IMR-90 (cell line): ENCODE measurements at regions not wholly inside any gene's neighbourhood (a gene's known extent, or its start where the extent isn't known, plus 50 kb on each side); places are given as distances from the start of the nearest gene placed in this dataset.

Source experiments
- ATAC-seq: fragments of 200-7000 bp; cut with Tn5 transposase; 2 replicates; pipeline ENCODE4 v1.9.1; 2020; ENCODE audit warnings: low read depth, mild to moderate bottlenecking, moderate library complexity
- BruUV-seq: library from RNA; stranded (reverse); fragments of 400-500 nt; replicated peaks from 2 replicates; lab custom pipeline; 2021; lab: Mats Ljungman, UMichigan
- CTCF ChIA-PET: fragments of 300-600 bp; formaldehyde crosslinking; extraction: SDS; loops from one replicate; lab custom pipeline; 2021; ENCODE audit warnings: antibody characterized with exemption; lab: Yijun Ruan, JAX
- POLR2A ChIA-PET: fragments of 300-600 bp; sonication (Branson Sonifier 250); formaldehyde crosslinking; loops from one replicate; lab custom pipeline; 2022; ENCODE audit warnings: antibody characterized with exemption; ENCODE audit not compliant: unreplicated experiment; lab: Charles Lee
- DNase-seq: peaks from one replicate; pipeline ENCODE4 v3.0.0; 2013
- H2AFZ ChIP-seq: replicated peaks from 2 replicates; pipeline ENCODE3; 2013; ENCODE audit warnings: low read length, mild to moderate bottlenecking; ENCODE audit not compliant: poor library complexity
- H2AK5ac ChIP-seq: 2 replicates; pipeline ENCODE4 v1.6.1; 2013; ENCODE audit warnings: low read depth, low read length, inconsistent platforms
- H2AK9ac ChIP-seq: replicated peaks from 2 replicates; pipeline ENCODE3; 2013; ENCODE audit warnings: mild to moderate bottlenecking, low read depth, low read length, moderate library complexity; ENCODE audit not compliant: poor library complexity
- H2BK120ac ChIP-seq: 2 replicates; pipeline ENCODE4 v1.6.1; 2013; ENCODE audit warnings: low read depth, low read length, inconsistent platforms
- H2BK15ac ChIP-seq: 3 replicates; pipeline ENCODE4 v1.6.1; 2013; ENCODE audit warnings: low read depth, low read length, inconsistent platforms
- H2BK20ac ChIP-seq: 2 replicates; pipeline ENCODE4 v1.6.1; 2013; ENCODE audit warnings: low read depth, mild to moderate bottlenecking, inconsistent platforms, low read length, moderate library complexity
- H2BK5ac ChIP-seq: 2 replicates; pipeline ENCODE4 v1.6.1; 2013; ENCODE audit warnings: mild to moderate bottlenecking, low read depth, low read length, inconsistent platforms; ENCODE audit not compliant: poor library complexity, severe bottlenecking
- H3K14ac ChIP-seq: replicated peaks from 2 replicates; pipeline ENCODE4 v1.6.1; 2013; ENCODE audit warnings: low read depth, low read length, inconsistent platforms
- H3K18ac ChIP-seq: 2 replicates; pipeline ENCODE4 v1.6.1; 2013; ENCODE audit warnings: low read depth, low read length, control low read depth
- H3K23ac ChIP-seq: 2 replicates; pipeline ENCODE4 v1.6.1; 2013; ENCODE audit warnings: low read depth, low read length, inconsistent platforms
- H3K27ac ChIP-seq: 2 replicates; pipeline ENCODE4 v1.5.1; 2013; ENCODE audit warnings: mild to moderate bottlenecking, control low read depth, low read length; ENCODE audit not compliant: insufficient read depth
- H3K27me3 ChIP-seq: 2 replicates; pipeline ENCODE4 v1.6.1; 2013; ENCODE audit warnings: low read length; ENCODE audit not compliant: control insufficient read depth, insufficient read depth
- H3K36me3 ChIP-seq: 2 replicates; pipeline ENCODE4 v1.6.1; 2013; ENCODE audit warnings: low read length, mixed read lengths; ENCODE audit not compliant: control insufficient read depth, insufficient read depth
- H3K4ac ChIP-seq: 2 replicates; pipeline ENCODE4 v1.6.1; 2013; ENCODE audit warnings: low read depth, low read length, inconsistent platforms
- H3K4me1 ChIP-seq: 2 replicates; pipeline ENCODE4 v1.6.1; 2013; ENCODE audit warnings: low read length, mixed read lengths; ENCODE audit not compliant: control insufficient read depth, insufficient read depth
- H3K4me2 ChIP-seq: 2 replicates; pipeline ENCODE4 v1.6.1; 2013; ENCODE audit warnings: low read depth, mild to moderate bottlenecking, control low read depth, low read length, moderate library complexity
- H3K4me3 ChIP-seq: 2 replicates; pipeline ENCODE4 v1.5.1; 2013; ENCODE audit warnings: low read depth, mild to moderate bottlenecking, control low read depth, low read length, moderate library complexity; ENCODE audit not compliant: insufficient read depth
- H3K56ac ChIP-seq: 2 replicates; pipeline ENCODE4 v1.6.1; 2013; ENCODE audit warnings: low read length, inconsistent platforms; ENCODE audit not compliant: insufficient read depth; ENCODE audit errors: extremely low read depth
- H3K79me1 ChIP-seq, 2 experiments: 2 replicates each; pipeline ENCODE4 v1.6.1; 2013; ENCODE audit warnings: low read length in 2 of 2, inconsistent platforms in 1 of 2, low read depth in 1 of 2
- H3K9ac ChIP-seq: 2 replicates; pipeline ENCODE4 v1.6.1; 2013; ENCODE audit warnings: low read depth, low read length, control low read depth
- H3K9me1 ChIP-seq: 2 replicates; pipeline ENCODE4 v1.6.1; 2013; ENCODE audit warnings: low read length, inconsistent platforms; ENCODE audit not compliant: insufficient read depth
- H3K9me3 ChIP-seq: 2 replicates; pipeline ENCODE4 v1.6.1; 2013; ENCODE audit warnings: low read length; ENCODE audit not compliant: control insufficient read depth, insufficient read depth
- H4K20me1 ChIP-seq: 2 replicates; pipeline ENCODE4 v1.6.1; 2013; ENCODE audit warnings: low read length, inconsistent platforms; ENCODE audit not compliant: insufficient read depth
- H4K5ac ChIP-seq: 2 replicates; pipeline ENCODE4 v1.6.1; 2013; ENCODE audit warnings: mild to moderate bottlenecking, low read depth, low read length, control low read depth
- H4K8ac ChIP-seq, 2 experiments: 2 replicates each; pipeline ENCODE4 v1.6.1; 2013; ENCODE audit warnings: low read depth in 2 of 2, low read length in 2 of 2, control low read depth in 1 of 2, inconsistent platforms in 1 of 2
- H4K91ac ChIP-seq: 2 replicates; pipeline ENCODE4 v1.6.1; 2013; ENCODE audit warnings: low read depth, low read length, inconsistent platforms; ENCODE audit not compliant: insufficient read depth
- BHLHE40 ChIP-seq: fragments of 150-350 bp; IDR thresholded peaks from 2 replicates; pipeline ENCODE4 v1.6.1; 2016; ENCODE audit warnings: mild to moderate bottlenecking, low read depth, low read length
- CEBPB ChIP-seq: IDR thresholded peaks from 2 replicates; pipeline ENCODE4 v1.6.1; 2012; ENCODE audit warnings: low read depth, low read length, improper control_type of control experiment
- CHD1 ChIP-seq: IDR thresholded peaks from 2 replicates; pipeline ENCODE4 v1.6.1; 2012; ENCODE audit warnings: low read depth, low read length, improper control_type of control experiment
- CTCF ChIP-seq: conservative IDR thresholded peaks from 2 replicates; pipeline ENCODE4 v1.5.1; 2012; ENCODE audit warnings: mild to moderate bottlenecking, low read depth, low read length, improper control_type of control experiment
- FOS ChIP-seq: fragments of 150-350 bp; IDR thresholded peaks from 2 replicates; pipeline ENCODE4 v1.6.1; 2016; ENCODE audit warnings: low read depth, low read length
- MAFK ChIP-seq: IDR thresholded peaks from 2 replicates; pipeline ENCODE4 v1.6.1; 2012; ENCODE audit warnings: low read depth, low read length, improper control_type of control experiment
- MAZ ChIP-seq: IDR thresholded peaks from 2 replicates; pipeline ENCODE4 v1.6.1; 2012; ENCODE audit warnings: low read depth, mild to moderate bottlenecking, low read length, improper control_type of control experiment, moderate library complexity, borderline replicate concordance
- MXI1 ChIP-seq: IDR thresholded peaks from 2 replicates; pipeline ENCODE4 v1.6.1; 2012; ENCODE audit warnings: low read depth, mild to moderate bottlenecking, low read length, moderate library complexity, borderline replicate concordance
- POLR2A ChIP-seq: IDR thresholded peaks from 2 replicates; pipeline ENCODE4 v1.6.1; 2012; ENCODE audit warnings: mild to moderate bottlenecking, low read depth, low read length
- RAD21 ChIP-seq: IDR thresholded peaks from 2 replicates; pipeline ENCODE4 v1.6.1; 2012; ENCODE audit warnings: low read length, improper control_type of control experiment
- RCOR1 ChIP-seq: IDR thresholded peaks from 2 replicates; pipeline ENCODE4 v1.6.1; 2012; ENCODE audit warnings: mild to moderate bottlenecking, low read length, improper control_type of control experiment; ENCODE audit not compliant: insufficient replicate concordance
- SMC3 ChIP-seq: fragments of 150-350 bp; IDR thresholded peaks from 2 replicates; pipeline ENCODE4 v1.6.1; 2016; ENCODE audit warnings: low read depth, mild to moderate bottlenecking, antibody characterized with exemption, low read length, moderate library complexity
- USF2 ChIP-seq: fragments of 150-350 bp; IDR thresholded peaks from 2 replicates; pipeline ENCODE4 v1.6.1; 2017; ENCODE audit warnings: mild to moderate bottlenecking, antibody characterized with exemption, low read length, low read depth
- WGBS, 2 experiments: methylation state at CpG; one replicate each; pipeline versions ENCODE4 v1.1.5 to v1.1.7; 2013; ENCODE audit warnings: missing lambda C conversion rate in 2 of 2; ENCODE audit not compliant: insufficient read length in 1 of 2; ENCODE audit errors: extremely low coverage in 2 of 2; 5-methylcytosine and 5-hydroxymethylcytosine counted together
- dilution Hi-C: fragments of 300-500 bp; cut with HindIII; formaldehyde crosslinking; loops from one replicate; pipeline ENCODE4 v1.14.3; 2018; ENCODE audit warnings: low sequenced_read_pairs; ENCODE audit not compliant: unreplicated experiment
- in situ Hi-C: fragments of 300-500 bp; cut with MboI; formaldehyde crosslinking; loops from 3 replicates; pipeline ENCODE4 v1.14.3; 2019; ENCODE audit warnings: low sequenced_read_pairs, inconsistent platforms, mixed read lengths
- intact Hi-C: fragments of 100-400 bp; cut with micrococcal nuclease; formaldehyde crosslinking; loops from 2 replicates; pipeline ENCODE4 v1.10.0; 2022

GRCh38 chr7:81433206-81433605 is 336.6 kb downstream of the HGF start:
- dilution Hi-C loops (no loop called here), in situ Hi-C loops (loop anchor here (10.0 kb wide), 1 partner anchor 158 kb away; no protein-coding TSS in a partner anchor), intact Hi-C loops (no loop called here)
- ATAC-seq, result no peak
- Histone ChIP-seq H3K9me1 (no peaks in the 10 kb centered on the region), H2BK15ac (no peak overlapping the region), H2AFZ (no peak overlapping the region), H2BK20ac (no peak overlapping the region), H4K91ac (no peak overlapping the region), H2BK5ac (no peak overlapping the region), H3K79me1 (no peaks in the 10 kb centered on the region), H2AK9ac (no peak overlapping the region), H3K4me2 (no peak overlapping the region), H3K56ac (no peak overlapping the region), H3K4me3 (no peak overlapping the region), H2AK5ac (no peak overlapping the region), H3K27ac (no peak overlapping the region), H3K36me3 (no peaks in the 10 kb centered on the region), H3K4ac (no peak overlapping the region), H3K9ac (no peak overlapping the region), H3K23ac (no peak overlapping the region), H2BK120ac (no peak overlapping the region), H3K9me3 (no peaks in the 10 kb centered on the region), H3K18ac (no peak overlapping the region), H4K20me1 (no peaks in the 10 kb centered on the region), H3K27me3 (no peaks in the 10 kb centered on the region), H4K5ac (no peak overlapping the region), H4K8ac (no peak overlapping the region), H3K4me1 (no peaks in the 10 kb centered on the region), H3K14ac (no peak overlapping the region)
- CTCF ChIA-PET, result no interaction called here
- BruUV-seq, result no TSS peak
- DNase-seq, result no peak
- WGBS, 2 experiments, result no CpG with 5 or more reads among the region's 1 CpG
- TF ChIP-seq BHLHE40 (no peak), SMC3 (no peak), RAD21 (no peak), RCOR1 (no peak), MXI1 (no peak), MAZ (no peak), FOS (no peak), USF2 (no peak), CTCF (no peak), POLR2A (no peak), MAFK (no peak), CEBPB (no peak), CHD1 (no peak)
- POLR2A ChIA-PET, result no interaction called here
